CD4-positive, alpha-beta T cell (primary cell): ENCODE measurements at regions not wholly inside any gene's neighbourhood (a gene's known extent, or its start where the extent isn't known, plus 50 kb on each side); places are given as distances from the start of the nearest gene placed in this dataset.

ENCODE experiments used
- ATAC-seq: fragments of 200-7000 bp; cut with Tn5 transposase; one replicate; pipeline ENCODE4 v1.10.0; 2022; ENCODE audit warnings: mild to moderate bottlenecking; ENCODE audit not compliant: poor library complexity
- CTCF ChIA-PET: fragments of 350-600 bp; sonication (Branson Sonifier 250); formaldehyde crosslinking; loops from one replicate; lab custom pipeline; 2021; ENCODE audit warnings: antibody characterized with exemption, inconsistent platforms; lab: Charles Lee
- POLR2A ChIA-PET: fragments of 350-600 bp; sonication (Branson Sonifier 250); formaldehyde crosslinking; loops from one replicate; lab custom pipeline; 2021; ENCODE audit warnings: antibody characterized with exemption, inconsistent platforms; lab: Charles Lee
- DNase-seq, 14 experiments: peaks; one replicate each; pipeline ENCODE4 v3.0.0-alpha.2; 2013 to 2020; ENCODE audit warnings: mixed read lengths in 2 of 14
- H3K27ac ChIP-seq, 2 donors: one replicate each; pipeline versions ENCODE4 v1.5.1 to v1.7.0; 2013; ENCODE audit warnings: low read length in 2 of 2, low read depth in 1 of 2, mild to moderate bottlenecking in 1 of 2
- H3K27me3 ChIP-seq, 2 experiments: 1 replicate in 1 of 2; 2 replicates in 1 of 2; pipeline versions ENCODE4 v1.6.1 to v1.7.0; 2013; ENCODE audit warnings: low read length in 2 of 2, control low read depth in 1 of 2, mild to moderate bottlenecking in 1 of 2, moderate library complexity in 1 of 2; ENCODE audit not compliant: insufficient read depth in 2 of 2, control insufficient read depth in 1 of 2
- H3K36me3 ChIP-seq: one replicate; pipeline ENCODE4 v1.6.1; 2013; ENCODE audit warnings: low read length, control low read depth; ENCODE audit not compliant: insufficient read depth
- H3K4me1 ChIP-seq: one replicate; pipeline ENCODE4 v1.6.1; 2013; ENCODE audit warnings: low read length, control low read depth; ENCODE audit not compliant: insufficient read depth
- H3K4me3 ChIP-seq: one replicate; pipeline ENCODE4 v1.5.1; 2013; ENCODE audit warnings: mild to moderate bottlenecking, low read length, moderate library complexity
- H3K9me3 ChIP-seq, 2 experiments: 1 replicate in 1 of 2; 2 replicates in 1 of 2; pipeline versions ENCODE4 v1.6.1 to v1.7.0; 2013; ENCODE audit warnings: low read length in 2 of 2, mild to moderate bottlenecking in 2 of 2, control low read depth in 1 of 2, moderate library complexity in 1 of 2; ENCODE audit not compliant: control insufficient read depth in 1 of 2, insufficient read depth in 1 of 2
- H3K27ac Mint-ChIP-seq: one replicate; pipeline ENCODE4 v1.8.0; 2020; ENCODE audit warnings: mixed read lengths
- H3K27me3 Mint-ChIP-seq: one replicate; pipeline ENCODE4 v1.8.0; 2021; ENCODE audit warnings: mixed read lengths
- H3K36me3 Mint-ChIP-seq: one replicate; pipeline ENCODE4 v1.8.0; 2021; ENCODE audit warnings: low read depth, mixed read lengths
- H3K4me1 Mint-ChIP-seq: one replicate; pipeline ENCODE4 v1.8.0; 2021; ENCODE audit warnings: low read depth, mixed read lengths
- H3K4me3 Mint-ChIP-seq: one replicate; pipeline ENCODE4 v1.8.0; 2020; ENCODE audit warnings: mild to moderate bottlenecking, mixed read lengths
- H3K9me3 Mint-ChIP-seq: one replicate; pipeline ENCODE4 v1.8.0; 2020; ENCODE audit warnings: mixed read lengths
- intact Hi-C, 2 experiments: fragments of 100-400 bp; cut with DNase I in 1 of 2; cut with micrococcal nuclease in 1 of 2; formaldehyde crosslinking; loops; one replicate each; pipeline versions ENCODE4 v1.15.1 to v1.9.0; 2023 to 2025; cut with DNase I, micrococcal nuclease
- TF ChIP-seq, protein P1 (sequence below): fragments of 200-600 bp; IDR thresholded peaks from one replicate; pipeline ENCODE4 v1.8.0; 2022; ENCODE audit warnings: antibody characterized with exemption, mild to moderate bottlenecking

DNA sequence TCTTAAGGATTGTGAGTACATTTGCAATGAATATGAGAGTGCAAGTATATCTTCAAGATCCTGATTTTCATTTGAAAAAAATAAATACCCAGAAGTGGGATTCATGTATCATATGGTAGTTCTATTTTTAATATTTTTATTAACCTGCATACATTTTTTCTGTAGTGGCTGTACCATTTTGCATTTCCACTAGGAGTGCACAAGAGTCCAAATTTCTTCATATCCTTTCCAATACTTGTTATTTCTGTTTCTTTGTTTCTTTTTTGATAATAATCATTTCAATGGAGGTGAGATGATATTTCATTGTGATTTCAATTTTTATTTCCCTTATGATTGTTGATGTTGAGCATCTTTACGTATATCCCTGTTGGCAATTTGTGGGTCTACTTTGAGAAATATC is 759.8 kb upstream of the CNTN5 start:
- no peaks in the 10 kb centered on the region for H3K36me3 ChIP-seq
- no peak overlapping the region for H3K27ac ChIP-seq
- Mint-ChIP-seq H3K27ac (no peak overlapping the region), H3K4me3 (no peak overlapping the region), H3K36me3 (no peaks in the 10 kb centered on the region), H3K27me3 (no peaks in the 10 kb centered on the region), H3K4me1 (no peaks in the 10 kb centered on the region), H3K9me3 (peaks cover 2% of the 10 kb centered on the region)
- TF ChIP-seq, protein P1, sequence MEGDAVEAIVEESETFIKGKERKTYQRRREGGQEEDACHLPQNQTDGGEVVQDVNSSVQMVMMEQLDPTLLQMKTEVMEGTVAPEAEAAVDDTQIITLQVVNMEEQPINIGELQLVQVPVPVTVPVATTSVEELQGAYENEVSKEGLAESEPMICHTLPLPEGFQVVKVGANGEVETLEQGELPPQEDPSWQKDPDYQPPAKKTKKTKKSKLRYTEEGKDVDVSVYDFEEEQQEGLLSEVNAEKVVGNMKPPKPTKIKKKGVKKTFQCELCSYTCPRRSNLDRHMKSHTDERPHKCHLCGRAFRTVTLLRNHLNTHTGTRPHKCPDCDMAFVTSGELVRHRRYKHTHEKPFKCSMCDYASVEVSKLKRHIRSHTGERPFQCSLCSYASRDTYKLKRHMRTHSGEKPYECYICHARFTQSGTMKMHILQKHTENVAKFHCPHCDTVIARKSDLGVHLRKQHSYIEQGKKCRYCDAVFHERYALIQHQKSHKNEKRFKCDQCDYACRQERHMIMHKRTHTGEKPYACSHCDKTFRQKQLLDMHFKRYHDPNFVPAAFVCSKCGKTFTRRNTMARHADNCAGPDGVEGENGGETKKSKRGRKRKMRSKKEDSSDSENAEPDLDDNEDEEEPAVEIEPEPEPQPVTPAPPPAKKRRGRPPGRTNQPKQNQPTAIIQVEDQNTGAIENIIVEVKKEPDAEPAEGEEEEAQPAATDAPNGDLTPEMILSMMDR: no peak
- H3K4me1 ChIP-seq: no peaks in the 10 kb centered on the region
- no peak for ATAC-seq
- CTCF ChIA-PET: no interaction called here
- intact Hi-C loops: no loop called here
- DNase-seq: no peak
- H3K27me3 ChIP-seq: no peaks in the 10 kb centered on the region
- H3K9me3 ChIP-seq: peaks cover 0 to 11% of the 10 kb centered on the region in 2 experiments
- no peak overlapping the region for H3K4me3 ChIP-seq
- POLR2A ChIA-PET: no interaction called here

- Mint-ChIP-seq H3K4me3 (no peak overlapping the region), H3K27me3 (no peaks in the 10 kb centered on the region), H3K36me3 (no peaks in the 10 kb centered on the region), H3K4me1 (no peaks in the 10 kb centered on the region), H3K27ac (no peak overlapping the region), H3K9me3 (peaks cover 2% of the 10 kb centered on the region)
- Histone ChIP-seq H3K36me3 (no peaks in the 10 kb centered on the region), H3K4me1 (no peaks in the 10 kb centered on the region), H3K4me3 (no peak overlapping the region), H3K27me3 (no peaks in the 10 kb centered on the region), H3K27ac (no peak overlapping the region), H3K9me3 (peaks cover 0 to 5% of the 10 kb centered on the region in 2 experiments)
- ATAC-seq (no peak), DNase-seq (no peak)
- POLR2A ChIA-PET: no interaction called here
- intact Hi-C loops: no loop called here
- CTCF ChIA-PET: no interaction called here
- TF ChIP-seq, protein P1: no peak
Observed at GRCh38 chr11:98277251-98277912, 743.4 kb upstream of the CNTN5 start.

DNA sequence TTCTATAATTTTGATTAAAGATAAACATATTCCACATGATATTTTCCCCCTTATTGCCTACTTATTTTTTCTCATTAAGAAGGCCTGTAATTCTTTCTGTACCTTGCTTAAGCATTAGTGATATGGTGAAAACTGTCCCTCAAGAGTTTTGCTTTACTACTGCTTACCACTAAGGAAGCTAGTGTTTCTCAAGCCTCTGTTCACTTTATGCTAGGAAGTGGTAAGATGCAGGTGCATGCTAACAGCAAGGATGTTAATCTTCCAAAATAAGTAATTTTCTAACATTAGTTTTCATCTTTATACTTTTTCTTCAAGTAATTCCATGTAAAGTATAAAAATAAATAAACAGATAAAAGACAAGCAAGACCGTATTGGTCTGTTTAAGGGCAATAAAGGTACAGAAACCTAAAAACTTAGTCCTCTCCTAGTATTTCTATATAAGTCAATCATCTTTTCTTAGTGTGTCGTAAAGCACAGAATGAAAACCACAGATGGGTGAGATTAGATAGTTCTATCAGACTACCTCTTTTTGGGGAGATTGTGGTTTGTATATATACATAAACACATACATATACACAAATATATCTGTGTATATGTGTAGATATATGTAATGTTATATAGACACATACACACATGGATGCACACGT is 731.0 kb upstream of the CNTN5 start:
- TF ChIP-seq, protein P1: no peak
- ChIA-PET POLR2A (interaction anchor here (0.7 kb wide), 1 partner anchor 8 kb away, joined by 3 read pairs; no protein-coding TSS in a partner anchor), CTCF (no interaction called here)
- H3K4me1 Mint-ChIP-seq: peaks cover 10% of the 10 kb centered on the region
- H3K27ac ChIP-seq: no peak overlapping the region
- no peaks in the 10 kb centered on the region for H3K9me3 Mint-ChIP-seq
- peaks cover 0 to 5% of the 10 kb centered on the region in 2 experiments for H3K9me3 ChIP-seq
- no peaks in the 10 kb centered on the region for H3K36me3 Mint-ChIP-seq
- no peaks in the 10 kb centered on the region for H3K36me3 ChIP-seq
- H3K4me3 ChIP-seq: no peak overlapping the region
- intact Hi-C loops: no loop called here
- no peak for ATAC-seq
- no peaks in the 10 kb centered on the region for H3K27me3 ChIP-seq
- no peak overlapping the region for H3K27ac Mint-ChIP-seq
- H3K4me1 ChIP-seq: no peaks in the 10 kb centered on the region
- DNase-seq: no peak
- no peak overlapping the region for H3K4me3 Mint-ChIP-seq
- no peaks in the 10 kb centered on the region for H3K27me3 Mint-ChIP-seq
